WERI-Rb-1 (cell line): ENCODE measurements at regions not wholly inside any gene's neighbourhood (a gene's known extent, or its start where the extent isn't known, plus 50 kb on each side); places are given as distances from the start of the nearest gene placed in this dataset.

Source experiments
- DNase-seq: peaks from one replicate; pipeline ENCODE4 v3.0.0-alpha.2; 2020
- H3K27ac ChIP-seq: fragments of 250-450 bp; sonication (Bioruptor Pico); 2 replicates; pipeline ENCODE4 v1.5.1; 2020; ENCODE audit warnings: mild to moderate bottlenecking, moderate library complexity
- H3K27me3 ChIP-seq: fragments of 250-450 bp; sonication (Bioruptor Pico); 2 replicates; pipeline ENCODE4 v1.5.1; 2021; ENCODE audit warnings: mild to moderate bottlenecking, low read depth, moderate library complexity; ENCODE audit not compliant: insufficient read depth, severe bottlenecking
- H3K36me3 ChIP-seq: fragments of 250-450 bp; sonication (Bioruptor Pico); 2 replicates; pipeline ENCODE4 v1.5.1; 2020; ENCODE audit warnings: mild to moderate bottlenecking, moderate library complexity
- H3K4me3 ChIP-seq: 2 replicates; pipeline ENCODE4 v1.5.1; 2011; ENCODE audit warnings: low read depth, mild to moderate bottlenecking, control low read depth, low read length
- H3K9me3 ChIP-seq: fragments of 250-450 bp; sonication (Bioruptor Pico); 2 replicates; pipeline ENCODE4 v1.5.1; 2021; ENCODE audit warnings: mild to moderate bottlenecking, moderate library complexity; ENCODE audit not compliant: severe bottlenecking
- CTCF ChIP-seq: IDR thresholded peaks from 2 replicates; pipeline ENCODE4 v1.5.1; 2011; ENCODE audit warnings: low read depth, mild to moderate bottlenecking, control low read depth, inconsistent platforms, low read length

GRCh38 chr18:40049716-40050115 lies 1905.3 kb upstream of the PIK3C3 start:
- no peaks in the 10 kb centered on the region for H3K27me3 ChIP-seq
- H3K27ac ChIP-seq: no peak overlapping the region
- no peak for TF ChIP-seq CTCF
- no peak overlapping the region for H3K4me3 ChIP-seq
- H3K36me3 ChIP-seq: no peaks in the 10 kb centered on the region
- no peak for DNase-seq
- H3K9me3 ChIP-seq: no peaks in the 10 kb centered on the region

DNA sequence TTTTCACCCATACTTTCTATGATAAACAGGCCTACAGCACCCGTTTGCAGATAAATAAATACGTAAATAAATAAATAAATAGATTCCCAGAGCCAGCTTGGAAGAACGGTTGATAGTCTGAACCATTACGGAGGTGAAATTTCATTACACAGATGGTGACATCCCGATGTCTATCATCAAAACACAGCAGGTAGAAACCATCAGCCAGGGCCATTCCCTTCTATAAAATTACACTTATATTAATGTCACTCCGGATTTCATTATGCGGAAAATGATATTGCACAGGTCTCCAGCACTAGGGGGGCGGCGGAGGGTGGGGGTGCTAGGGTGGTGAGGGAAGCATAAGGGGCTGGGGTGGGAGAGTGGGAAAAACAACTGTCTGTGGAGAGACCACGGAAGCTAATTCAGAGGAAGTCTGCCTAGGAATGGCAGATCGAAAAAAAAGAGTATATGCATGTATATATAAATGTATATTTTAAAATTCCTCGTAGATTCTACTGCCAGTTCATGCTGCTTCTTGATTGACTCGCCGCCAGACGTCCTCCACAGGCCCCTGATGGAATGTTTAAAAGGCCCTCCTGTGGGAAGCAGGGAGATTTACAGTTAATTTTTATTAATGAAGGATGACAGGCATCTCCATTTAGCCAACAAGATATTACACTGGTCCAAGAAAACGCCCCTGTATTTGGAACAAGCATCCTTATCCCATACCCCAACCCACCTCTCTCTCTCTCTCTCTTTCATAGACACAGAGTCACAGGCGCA lies 1906.0 kb upstream of the PIK3C3 start:
- DNase-seq: no peak
- H3K27me3 ChIP-seq: no peaks in the 10 kb centered on the region
- no peak overlapping the region for H3K4me3 ChIP-seq
- H3K27ac ChIP-seq: no peak overlapping the region
- no peaks in the 10 kb centered on the region for H3K9me3 ChIP-seq
- no peak for TF ChIP-seq CTCF
- no peaks in the 10 kb centered on the region for H3K36me3 ChIP-seq

DNA sequence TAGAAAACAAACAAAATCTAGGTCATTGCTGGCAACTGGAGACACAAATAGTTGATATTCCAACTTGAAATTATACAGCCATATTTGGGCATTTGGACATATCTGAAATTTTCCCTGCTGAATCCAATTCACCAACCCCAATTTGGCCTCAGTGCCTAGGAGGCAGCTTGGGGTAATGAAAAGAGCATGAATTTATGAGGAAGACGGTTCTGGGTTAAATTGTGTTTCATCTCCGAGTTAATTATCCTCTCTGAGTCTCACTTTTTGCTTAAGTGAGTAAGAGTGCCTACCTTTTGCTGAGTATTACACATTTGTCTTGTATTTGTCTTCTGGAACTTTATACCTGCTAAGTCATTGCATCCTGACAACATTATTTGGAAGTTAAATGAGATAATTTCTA lies 1906.8 kb upstream of the PIK3C3 start:
- Histone ChIP-seq H3K9me3 (no peaks in the 10 kb centered on the region), H3K4me3 (no peak overlapping the region), H3K36me3 (no peaks in the 10 kb centered on the region), H3K27me3 (no peaks in the 10 kb centered on the region), H3K27ac (no peak overlapping the region)
- no peak for TF ChIP-seq CTCF
- no peak for DNase-seq

DNA sequence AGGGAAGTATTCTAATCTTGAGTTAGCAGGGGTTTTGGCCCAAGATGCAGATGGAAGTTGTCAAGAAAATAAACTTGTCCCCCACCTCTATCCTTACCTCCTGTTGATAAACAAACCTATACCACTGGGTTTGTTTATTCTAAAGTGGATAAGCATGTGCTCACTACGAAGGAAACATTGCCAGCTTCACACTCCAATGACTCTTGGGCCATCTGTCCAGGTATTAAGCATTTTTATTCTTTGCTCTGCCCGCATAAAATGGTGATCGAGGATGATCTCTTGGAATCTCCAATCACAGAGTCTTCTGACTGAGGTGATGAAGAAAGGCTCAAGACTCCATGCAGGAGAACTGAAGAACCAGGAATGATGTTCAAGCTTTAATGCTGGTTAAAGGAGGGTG lies 1908.4 kb upstream of the PIK3C3 start:
- Histone ChIP-seq H3K9me3 (no peaks in the 10 kb centered on the region), H3K36me3 (no peaks in the 10 kb centered on the region), H3K4me3 (no peak overlapping the region), H3K27ac (no peak overlapping the region), H3K27me3 (no peaks in the 10 kb centered on the region)
- DNase-seq: peak; percentile 9
- no peak for TF ChIP-seq CTCF

GRCh38 chr18:40041951-40042350 lies 1913.1 kb upstream of the PIK3C3 start:
- Histone ChIP-seq H3K36me3 (no peaks in the 10 kb centered on the region), H3K4me3 (no peak overlapping the region), H3K27ac (no peak overlapping the region), H3K9me3 (no peaks in the 10 kb centered on the region), H3K27me3 (peaks cover under 1% of the 10 kb centered on the region)
- TF ChIP-seq CTCF: no peak
- DNase-seq: no peak

DNA sequence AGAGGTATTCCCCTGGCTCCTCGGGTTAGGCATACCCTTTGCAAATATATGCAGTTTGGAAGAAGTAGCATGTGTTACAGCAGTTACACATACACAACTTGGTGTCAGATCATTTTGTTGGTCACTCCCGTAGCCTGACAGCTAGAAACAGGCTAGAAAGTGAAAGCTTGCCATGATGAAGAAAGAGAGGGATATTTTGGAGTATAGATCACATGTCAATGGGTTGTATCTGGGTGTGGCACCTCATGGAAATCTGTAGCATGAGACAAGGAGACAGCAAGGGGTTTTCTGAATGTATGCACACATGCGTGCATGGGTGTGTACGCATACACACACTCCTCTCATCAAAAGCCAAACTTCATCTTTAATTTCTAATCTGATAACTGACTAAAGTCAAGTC lies 1914.5 kb upstream of the PIK3C3 start:
- Histone ChIP-seq H3K27me3 (peaks cover 3% of the 10 kb centered on the region), H3K27ac (no peak overlapping the region), H3K4me3 (no peak overlapping the region), H3K36me3 (no peaks in the 10 kb centered on the region), H3K9me3 (no peaks in the 10 kb centered on the region)
- no peak for TF ChIP-seq CTCF
- DNase-seq: no peak
